ENCODE measurements at regions not wholly inside any gene's neighbourhood (a gene's known extent, or its start where the extent isn't known, plus 50 kb on each side); places are given as distances from the start of the nearest gene placed in this dataset.

DNA sequence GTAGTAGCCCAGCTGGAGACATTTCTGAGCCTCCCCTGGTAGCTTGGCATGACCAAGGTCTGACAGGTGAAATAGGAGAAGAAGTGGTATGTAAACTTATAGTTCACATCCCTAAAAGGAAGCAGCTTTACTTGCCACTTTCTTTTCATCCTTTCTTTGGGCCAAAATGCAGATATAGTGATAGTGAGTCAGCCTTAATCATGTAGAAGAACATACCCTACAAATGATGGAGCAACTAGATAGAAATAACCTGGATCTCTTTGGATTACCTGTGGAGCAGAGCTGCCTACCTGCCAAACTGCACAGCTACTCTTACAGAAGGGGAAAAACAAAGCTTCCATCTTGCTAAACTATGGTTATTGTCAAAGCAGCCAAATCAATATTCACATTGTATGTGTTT, 106.7 kb upstream of the LCORL start:
- TF ChIP-seq POLR2A (IDR thresholded peaks at IDR 0.05; ENCODE audit: low read length) (no peak), GATA1 (IDR thresholded peaks at IDR 0.05; ENCODE audit: low read depth, low read length) (no peak)

Data from erythroblast (primary cell).